GM18861 (cell line): ENCODE measurements at regions not wholly inside any gene's neighbourhood (a gene's known extent, or its start where the extent isn't known, plus 50 kb on each side); places are given as distances from the start of the nearest gene placed in this dataset.
"Not testable (repeated sequence)": the region's sequence is repeated elsewhere in the genome, so short reads cannot be mapped to it uniquely, and the experiment has no call there.

Experiments
- ATAC-seq: cut with Tn5 transposase; IDR thresholded peaks from one replicate; pipeline ENCODE4 v1.9.1; 2021; ENCODE audit not compliant: unreplicated experiment

- ATAC-seq: no peak
Measured at GRCh38 chr10:22086730-22087401, 83.3 kb upstream of the DNAJC1 start.

GRCh38 chr10:22079921-22080320 is 76.4 kb upstream of the DNAJC1 start:
- not testable (repeated sequence) for ATAC-seq

DNA sequence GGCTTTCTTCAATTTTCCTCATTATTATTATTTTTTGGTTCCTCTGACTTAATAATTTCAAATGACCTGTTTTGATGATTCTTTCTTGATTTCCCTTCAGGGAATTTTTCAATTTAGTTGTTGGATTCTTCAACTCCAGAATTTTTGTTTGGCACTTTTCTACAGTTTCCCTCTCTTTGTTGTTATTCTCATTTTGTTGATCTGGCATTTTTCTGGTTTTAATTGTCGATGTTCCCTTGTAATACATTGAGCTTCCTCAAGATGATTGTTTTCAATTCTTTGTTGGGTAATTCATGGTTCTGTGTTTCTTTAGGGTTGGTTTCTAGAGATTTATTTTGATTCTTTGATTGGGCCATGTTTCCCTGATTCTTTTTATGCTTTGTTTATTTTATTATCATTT is 67.8 kb upstream of the DNAJC1 start:
- ATAC-seq: no peak

DNA sequence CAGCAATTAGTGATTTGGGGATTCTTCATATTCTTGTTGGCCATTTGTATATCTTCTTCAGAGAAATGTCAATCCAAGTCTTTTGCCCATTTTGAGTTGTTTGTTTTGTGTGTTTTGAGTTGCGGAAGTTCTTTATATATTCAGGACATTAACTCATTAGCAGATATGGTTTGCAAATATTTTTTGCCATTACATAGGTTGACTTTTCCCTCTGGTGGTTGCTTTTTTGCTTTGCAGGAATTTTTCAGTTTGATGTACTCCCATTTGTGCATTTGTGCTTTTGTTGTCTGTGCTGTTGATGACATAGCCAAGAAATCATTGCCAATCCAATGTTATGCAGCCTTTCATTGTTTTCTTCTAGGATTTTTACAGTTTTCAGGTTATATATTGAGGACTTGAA is 63.6 kb upstream of the DNAJC1 start:
- ATAC-seq: no peak

GRCh38 chr10:22060984-22061383 is 57.5 kb upstream of the DNAJC1 start:
- ATAC-seq: not testable (repeated sequence)

DNA sequence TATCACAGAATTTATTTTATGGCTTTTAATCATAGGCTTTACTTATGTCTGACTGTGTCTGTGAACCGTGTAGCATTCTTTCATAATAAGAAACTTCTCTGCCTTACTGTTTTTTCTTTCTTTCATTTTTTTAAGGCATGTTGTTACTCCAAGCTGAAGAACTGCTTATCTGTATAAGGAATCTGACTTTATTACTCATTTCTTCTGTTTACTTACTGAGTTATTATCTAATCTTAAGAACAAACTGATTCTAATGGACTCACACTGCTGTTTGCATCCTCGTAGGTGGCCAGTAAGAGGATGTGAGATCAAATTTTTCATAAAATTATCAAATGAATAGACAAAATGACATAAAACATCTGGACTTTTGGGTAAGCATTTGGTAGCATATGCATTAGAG is 54.7 kb upstream of the DNAJC1 start:
- ATAC-seq: no peak

- no peak for ATAC-seq
Measured at GRCh38 chr10:22054961-22055360, 51.4 kb upstream of the DNAJC1 start.
